Ishikawa (cell line): ENCODE measurements at regions not wholly inside any gene's neighbourhood (a gene's known extent, or its start where the extent isn't known, plus 50 kb on each side); places are given as distances from the start of the nearest gene placed in this dataset.

Source experiments
- CREB1 ChIP-seq: IDR thresholded peaks from 2 replicates; pipeline ENCODE4 v1.6.1; 2012; ENCODE audit warnings: low read depth
- EGR1 ChIP-seq: IDR thresholded peaks from 2 replicates; pipeline ENCODE4 v1.6.1; 2012
- EP300 ChIP-seq: IDR thresholded peaks from 2 replicates; pipeline ENCODE4 v1.6.1; 2012; ENCODE audit warnings: borderline replicate concordance
- FOXM1 ChIP-seq: IDR thresholded peaks from 2 replicates; pipeline ENCODE4 v1.6.1; 2012; ENCODE audit warnings: low read depth, borderline replicate concordance
- RAD21 ChIP-seq: IDR thresholded peaks from 2 replicates; pipeline ENCODE4 v1.6.1; 2012; ENCODE audit warnings: low read depth
- TAF1 ChIP-seq: IDR thresholded peaks from 2 replicates; pipeline ENCODE4 v1.6.1; 2012; ENCODE audit warnings: low read depth, mild to moderate bottlenecking
- TCF12 ChIP-seq: IDR thresholded peaks from 2 replicates; pipeline ENCODE4 v1.6.1; 2012; ENCODE audit warnings: low read depth
- TEAD4 ChIP-seq: IDR thresholded peaks from 2 replicates; pipeline ENCODE4 v1.6.1; 2012
- YY1 ChIP-seq: IDR thresholded peaks from 2 replicates; pipeline ENCODE4 v1.6.1; 2012; ENCODE audit warnings: low read depth
- ZBTB7A ChIP-seq: IDR thresholded peaks from 2 replicates; pipeline ENCODE4 v1.6.1; 2012; ENCODE audit warnings: low read depth
- TF ChIP-seq, protein P1 (sequence below): IDR thresholded peaks from 2 replicates; pipeline ENCODE4 v1.6.1; 2012
- TF ChIP-seq, protein P2 (sequence below): IDR thresholded peaks from 2 replicates; pipeline ENCODE4 v1.6.1; 2012
- TF ChIP-seq, protein P3 (sequence below): IDR thresholded peaks from 2 replicates; pipeline ENCODE4 v1.6.1; 2012; ENCODE audit warnings: low read depth, mild to moderate bottlenecking

DNA sequence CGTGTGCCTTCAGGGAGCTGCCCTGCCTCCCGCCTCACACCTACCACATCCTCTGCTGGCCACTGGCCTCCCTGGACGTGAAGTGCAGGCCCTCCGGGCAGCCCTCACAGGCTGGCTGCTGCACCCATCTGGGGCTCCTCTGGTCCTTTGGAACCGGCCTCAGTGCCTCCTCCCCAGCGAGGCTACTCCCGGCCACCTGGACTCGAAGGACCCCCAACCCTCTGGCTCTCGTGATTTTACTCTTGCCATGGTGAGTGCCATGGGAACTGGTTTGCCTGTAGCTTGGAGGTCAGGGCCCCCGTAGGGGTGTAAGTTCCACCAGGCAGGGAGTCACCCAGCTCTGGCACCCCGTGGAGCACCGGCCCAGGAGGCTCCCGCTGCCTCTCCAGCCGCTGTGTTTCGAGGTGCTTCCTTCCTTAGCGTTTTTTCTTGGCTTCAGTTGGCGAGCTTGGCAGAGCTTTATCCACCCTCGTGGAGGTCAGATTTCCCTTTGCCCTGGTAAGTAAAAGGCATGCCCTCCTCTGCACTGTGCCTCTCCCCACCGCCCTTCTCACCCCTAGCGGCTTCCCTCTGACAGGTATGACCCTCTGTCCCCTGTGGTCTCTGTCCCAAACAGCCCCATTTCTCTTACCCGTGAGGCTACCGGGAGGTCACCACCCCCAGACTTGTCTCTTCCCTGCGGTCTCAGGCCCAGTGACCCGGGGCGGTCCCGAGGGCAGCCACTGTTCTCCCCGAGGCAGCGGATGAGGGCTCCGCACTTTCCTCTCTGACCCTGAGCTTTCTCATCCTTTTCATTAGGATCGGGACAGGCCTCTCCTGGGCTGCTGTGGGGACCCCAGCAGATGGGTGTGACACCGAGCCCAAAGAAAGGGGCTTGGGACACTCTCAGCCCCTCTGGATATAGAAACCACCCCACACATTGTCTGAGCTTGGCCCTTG lies 203.1 kb upstream of the C14orf180 start:
- TF ChIP-seq CREB1 (no peak), FOXM1 (no peak), TEAD4 (no peak)
- TF ChIP-seq, protein P1, sequence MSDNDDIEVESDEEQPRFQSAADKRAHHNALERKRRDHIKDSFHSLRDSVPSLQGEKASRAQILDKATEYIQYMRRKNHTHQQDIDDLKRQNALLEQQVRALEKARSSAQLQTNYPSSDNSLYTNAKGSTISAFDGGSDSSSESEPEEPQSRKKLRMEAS = no peak

DNA sequence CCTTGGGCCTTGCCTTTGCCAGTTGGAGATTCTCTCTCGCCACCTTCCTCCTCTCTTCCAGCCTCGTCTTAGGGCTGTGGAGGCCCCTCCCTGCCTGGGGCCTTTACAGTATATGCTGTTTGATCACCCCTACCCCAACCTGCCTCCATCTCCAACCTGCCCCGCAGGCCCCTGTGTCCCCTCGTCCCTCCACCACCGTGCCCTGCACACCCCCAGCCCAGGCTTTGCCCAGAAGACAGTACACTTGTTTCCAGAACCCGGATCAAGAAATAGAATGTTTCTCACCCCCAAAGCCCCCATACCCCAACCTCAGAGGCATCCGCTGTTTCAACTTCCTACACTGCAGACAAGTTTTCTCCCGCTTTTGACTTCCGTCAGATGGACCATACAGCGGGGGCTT lies 202.3 kb upstream of the C14orf180 start:
- TF ChIP-seq EGR1 = no peak
- TF ChIP-seq, protein P2, sequence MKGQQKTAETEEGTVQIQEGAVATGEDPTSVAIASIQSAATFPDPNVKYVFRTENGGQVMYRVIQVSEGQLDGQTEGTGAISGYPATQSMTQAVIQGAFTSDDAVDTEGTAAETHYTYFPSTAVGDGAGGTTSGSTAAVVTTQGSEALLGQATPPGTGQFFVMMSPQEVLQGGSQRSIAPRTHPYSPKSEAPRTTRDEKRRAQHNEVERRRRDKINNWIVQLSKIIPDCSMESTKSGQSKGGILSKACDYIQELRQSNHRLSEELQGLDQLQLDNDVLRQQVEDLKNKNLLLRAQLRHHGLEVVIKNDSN = no peak
- no peak for TF ChIP-seq CREB1
- TF ChIP-seq, protein P1 = no peak

DNA sequence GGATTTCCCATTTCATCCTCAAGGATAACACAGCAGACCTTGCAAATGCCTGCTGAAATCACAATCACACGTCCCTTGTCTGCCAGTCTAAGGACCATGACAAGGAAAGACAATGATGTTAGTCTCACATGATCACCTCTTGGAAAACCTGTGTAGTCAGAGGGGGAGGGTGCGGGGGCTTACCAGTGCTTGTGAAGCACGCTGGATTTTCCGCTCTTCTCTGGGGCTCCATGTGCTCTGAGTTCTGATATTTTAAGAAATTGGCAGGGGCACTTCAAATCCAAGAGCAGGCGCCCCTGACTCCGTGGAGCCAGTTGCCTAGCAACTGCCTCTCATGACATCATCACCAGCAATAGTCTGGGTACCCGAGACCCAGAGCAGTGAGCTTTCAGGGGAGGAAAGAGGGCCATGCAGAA lies 200.9 kb upstream of the C14orf180 start:
- TF ChIP-seq TCF12 = no peak
- no peak for TF ChIP-seq CREB1
- TF ChIP-seq, protein P2 = no peak

DNA sequence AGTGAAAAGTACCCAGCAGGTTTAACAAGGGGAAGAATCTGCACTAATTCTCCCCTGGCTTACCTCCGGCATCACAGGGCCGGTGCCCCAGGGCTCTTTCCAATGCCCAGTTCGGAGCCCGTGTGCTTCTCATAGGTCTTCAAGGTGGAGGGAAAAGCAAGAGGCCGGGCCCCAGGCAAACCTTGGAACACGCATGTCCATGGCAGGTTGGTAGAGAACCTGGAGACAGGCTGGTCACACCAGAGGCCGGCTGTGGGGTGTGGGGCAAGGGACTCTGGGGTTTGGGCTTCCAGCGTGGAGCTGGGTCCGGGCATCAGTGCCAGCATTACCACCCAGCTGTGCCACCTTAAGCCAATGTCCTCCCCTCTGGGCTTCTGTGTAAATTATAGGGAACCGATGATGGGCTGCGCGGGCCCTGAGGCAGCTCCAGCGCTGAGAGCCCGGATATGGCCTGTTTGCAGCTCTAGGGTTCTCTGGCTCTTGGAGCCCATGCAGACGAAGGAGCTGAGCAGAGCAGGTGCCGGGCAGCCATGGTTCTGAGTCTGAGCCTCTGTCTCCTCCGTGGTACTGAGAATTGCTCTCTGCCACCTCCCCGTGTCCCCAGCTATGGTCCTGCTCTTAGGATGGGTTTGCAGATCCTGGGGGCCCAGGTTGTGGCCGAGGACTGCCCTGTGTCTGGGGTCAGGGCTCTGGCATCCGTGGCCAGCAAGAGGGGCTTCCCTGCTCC lies 197.0 kb upstream of the C14orf180 start:
- no peak for TF ChIP-seq RAD21
- no peak for TF ChIP-seq TEAD4
- TF ChIP-seq EP300 = no peak
- no peak for TF ChIP-seq TAF1
- TF ChIP-seq CREB1 = no peak
- no peak for TF ChIP-seq YY1
- no peak for TF ChIP-seq TCF12
- TF ChIP-seq, protein P1 = no peak
- TF ChIP-seq, protein P3, sequence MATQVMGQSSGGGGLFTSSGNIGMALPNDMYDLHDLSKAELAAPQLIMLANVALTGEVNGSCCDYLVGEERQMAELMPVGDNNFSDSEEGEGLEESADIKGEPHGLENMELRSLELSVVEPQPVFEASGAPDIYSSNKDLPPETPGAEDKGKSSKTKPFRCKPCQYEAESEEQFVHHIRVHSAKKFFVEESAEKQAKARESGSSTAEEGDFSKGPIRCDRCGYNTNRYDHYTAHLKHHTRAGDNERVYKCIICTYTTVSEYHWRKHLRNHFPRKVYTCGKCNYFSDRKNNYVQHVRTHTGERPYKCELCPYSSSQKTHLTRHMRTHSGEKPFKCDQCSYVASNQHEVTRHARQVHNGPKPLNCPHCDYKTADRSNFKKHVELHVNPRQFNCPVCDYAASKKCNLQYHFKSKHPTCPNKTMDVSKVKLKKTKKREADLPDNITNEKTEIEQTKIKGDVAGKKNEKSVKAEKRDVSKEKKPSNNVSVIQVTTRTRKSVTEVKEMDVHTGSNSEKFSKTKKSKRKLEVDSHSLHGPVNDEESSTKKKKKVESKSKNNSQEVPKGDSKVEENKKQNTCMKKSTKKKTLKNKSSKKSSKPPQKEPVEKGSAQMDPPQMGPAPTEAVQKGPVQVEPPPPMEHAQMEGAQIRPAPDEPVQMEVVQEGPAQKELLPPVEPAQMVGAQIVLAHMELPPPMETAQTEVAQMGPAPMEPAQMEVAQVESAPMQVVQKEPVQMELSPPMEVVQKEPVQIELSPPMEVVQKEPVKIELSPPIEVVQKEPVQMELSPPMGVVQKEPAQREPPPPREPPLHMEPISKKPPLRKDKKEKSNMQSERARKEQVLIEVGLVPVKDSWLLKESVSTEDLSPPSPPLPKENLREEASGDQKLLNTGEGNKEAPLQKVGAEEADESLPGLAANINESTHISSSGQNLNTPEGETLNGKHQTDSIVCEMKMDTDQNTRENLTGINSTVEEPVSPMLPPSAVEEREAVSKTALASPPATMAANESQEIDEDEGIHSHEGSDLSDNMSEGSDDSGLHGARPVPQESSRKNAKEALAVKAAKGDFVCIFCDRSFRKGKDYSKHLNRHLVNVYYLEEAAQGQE = no peak
- TF ChIP-seq, protein P2 = no peak
- TF ChIP-seq FOXM1 = no peak

DNA sequence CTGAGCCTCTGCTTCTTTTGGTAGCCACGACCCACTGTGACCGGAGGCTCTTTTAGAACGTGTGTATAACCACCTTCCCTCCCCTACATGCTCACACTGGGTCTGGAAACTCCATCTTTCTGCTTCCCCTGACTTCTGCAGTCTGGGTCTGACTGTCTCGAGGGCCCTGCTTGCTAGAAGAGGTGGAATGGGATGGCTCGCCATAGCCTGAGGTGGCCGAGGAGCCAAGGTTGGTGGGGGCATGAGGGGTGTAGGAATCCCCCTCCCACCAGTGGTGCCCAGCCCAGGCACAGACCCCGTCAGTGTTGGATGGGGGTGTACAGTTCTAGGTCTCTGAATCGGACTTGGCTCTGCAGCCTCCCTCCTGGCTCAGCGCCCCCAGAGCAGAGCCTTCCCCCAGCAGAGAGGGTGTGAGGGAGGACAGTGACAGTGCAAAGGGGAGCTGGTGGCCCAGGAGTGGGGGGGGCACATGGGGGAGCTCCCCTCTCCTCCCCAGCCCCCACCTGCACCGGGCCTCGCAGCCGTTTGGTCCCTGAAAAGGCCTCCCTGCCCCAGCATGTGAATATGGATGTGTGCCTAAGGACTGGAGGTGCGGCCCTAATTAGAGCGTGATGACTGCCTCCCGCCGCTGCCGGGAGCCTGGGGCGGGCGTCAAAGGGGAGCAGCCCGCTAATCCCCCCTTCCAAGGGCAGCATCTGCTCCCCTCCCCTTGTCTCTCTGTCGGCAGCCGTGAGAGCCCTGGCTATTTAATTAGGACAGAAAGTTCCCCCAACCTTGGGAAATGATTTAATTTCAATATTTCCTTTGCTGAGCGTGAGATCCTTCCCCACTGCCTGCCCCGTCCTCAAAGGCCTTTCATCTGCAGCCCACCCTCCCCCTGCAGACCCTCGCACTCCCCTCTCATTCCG lies 196.2 kb upstream of the C14orf180 start:
- TF ChIP-seq, protein P3 = no peak
- TF ChIP-seq TCF12 = no peak
- no peak for TF ChIP-seq RAD21
- no peak for TF ChIP-seq ZBTB7A
- TF ChIP-seq, protein P2 = no peak
- no peak for TF ChIP-seq TAF1
- TF ChIP-seq CREB1 = no peak
- TF ChIP-seq TEAD4 = no peak
- TF ChIP-seq YY1 = no peak
- no peak for TF ChIP-seq FOXM1
